ENCODE measurements at regions not wholly inside any gene's neighbourhood (a gene's known extent, or its start where the extent isn't known, plus 50 kb on each side); places are given as distances from the start of the nearest gene placed in this dataset.

DNA sequence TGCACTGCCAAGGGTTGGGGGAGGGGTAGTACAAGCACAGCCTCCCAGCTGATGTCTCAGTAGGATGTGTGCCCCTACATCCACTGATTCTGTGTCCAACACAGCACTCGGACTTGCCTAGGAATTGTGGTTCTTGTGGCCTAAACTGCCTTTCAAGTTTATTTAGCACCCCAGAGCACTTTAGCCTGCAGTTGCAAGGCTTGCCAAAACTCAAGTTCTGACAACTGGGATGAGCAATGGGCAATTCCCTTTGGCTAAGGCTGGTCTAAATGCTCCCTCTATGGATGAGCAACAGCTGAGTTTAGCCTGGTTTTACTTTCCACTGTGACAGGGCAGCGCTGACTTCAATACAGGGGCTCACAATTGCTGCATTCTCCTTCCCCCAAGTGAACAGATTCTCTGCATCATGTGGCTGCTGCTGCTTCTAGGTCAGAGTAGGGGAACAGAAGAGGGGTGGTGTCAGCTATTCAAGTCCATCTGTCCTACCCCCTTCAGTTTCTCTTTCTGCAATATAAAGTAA is 471.5 kb downstream of the PIK3C3 start:
- H3K4me3 ChIP-seq (ENCODE audit: control insufficient read depth, low read depth, low read length): no peak overlapping the region
- TF ChIP-seq, protein P1, sequence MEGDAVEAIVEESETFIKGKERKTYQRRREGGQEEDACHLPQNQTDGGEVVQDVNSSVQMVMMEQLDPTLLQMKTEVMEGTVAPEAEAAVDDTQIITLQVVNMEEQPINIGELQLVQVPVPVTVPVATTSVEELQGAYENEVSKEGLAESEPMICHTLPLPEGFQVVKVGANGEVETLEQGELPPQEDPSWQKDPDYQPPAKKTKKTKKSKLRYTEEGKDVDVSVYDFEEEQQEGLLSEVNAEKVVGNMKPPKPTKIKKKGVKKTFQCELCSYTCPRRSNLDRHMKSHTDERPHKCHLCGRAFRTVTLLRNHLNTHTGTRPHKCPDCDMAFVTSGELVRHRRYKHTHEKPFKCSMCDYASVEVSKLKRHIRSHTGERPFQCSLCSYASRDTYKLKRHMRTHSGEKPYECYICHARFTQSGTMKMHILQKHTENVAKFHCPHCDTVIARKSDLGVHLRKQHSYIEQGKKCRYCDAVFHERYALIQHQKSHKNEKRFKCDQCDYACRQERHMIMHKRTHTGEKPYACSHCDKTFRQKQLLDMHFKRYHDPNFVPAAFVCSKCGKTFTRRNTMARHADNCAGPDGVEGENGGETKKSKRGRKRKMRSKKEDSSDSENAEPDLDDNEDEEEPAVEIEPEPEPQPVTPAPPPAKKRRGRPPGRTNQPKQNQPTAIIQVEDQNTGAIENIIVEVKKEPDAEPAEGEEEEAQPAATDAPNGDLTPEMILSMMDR (IDR thresholded peaks at IDR 0.05; ENCODE audit: control insufficient read depth, insufficient read depth, low read depth, low read length, missing control alignments): no peak
- no peak for DNase-seq (ENCODE audit: low read depth)

DNA sequence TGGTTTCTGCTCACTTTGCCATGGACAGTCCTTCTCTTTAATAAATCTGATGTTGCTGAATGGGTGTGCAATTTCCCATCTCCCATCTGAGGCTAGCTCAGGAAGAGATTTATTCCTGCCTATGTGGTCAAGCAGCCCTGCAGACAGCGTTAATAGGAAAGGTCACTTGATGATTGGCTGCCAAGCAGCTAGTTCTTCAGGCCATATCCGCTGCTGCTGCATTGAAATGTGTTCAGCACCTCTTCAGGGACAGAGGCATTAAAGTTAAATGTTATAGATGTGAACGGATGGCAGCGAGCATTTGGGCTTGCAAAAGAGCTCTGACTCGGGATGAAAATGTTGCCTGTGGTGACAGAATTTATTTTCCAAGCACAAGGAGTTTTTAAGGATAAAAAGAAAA is 474.2 kb downstream of the PIK3C3 start:
- H3K4me3 ChIP-seq (ENCODE audit: control insufficient read depth, low read depth, low read length): no peak overlapping the region
- no peak for DNase-seq (ENCODE audit: low read depth)
- TF ChIP-seq, protein P1 (IDR thresholded peaks at IDR 0.05; ENCODE audit: control insufficient read depth, insufficient read depth, low read depth, low read length, missing control alignments): no peak

DNA sequence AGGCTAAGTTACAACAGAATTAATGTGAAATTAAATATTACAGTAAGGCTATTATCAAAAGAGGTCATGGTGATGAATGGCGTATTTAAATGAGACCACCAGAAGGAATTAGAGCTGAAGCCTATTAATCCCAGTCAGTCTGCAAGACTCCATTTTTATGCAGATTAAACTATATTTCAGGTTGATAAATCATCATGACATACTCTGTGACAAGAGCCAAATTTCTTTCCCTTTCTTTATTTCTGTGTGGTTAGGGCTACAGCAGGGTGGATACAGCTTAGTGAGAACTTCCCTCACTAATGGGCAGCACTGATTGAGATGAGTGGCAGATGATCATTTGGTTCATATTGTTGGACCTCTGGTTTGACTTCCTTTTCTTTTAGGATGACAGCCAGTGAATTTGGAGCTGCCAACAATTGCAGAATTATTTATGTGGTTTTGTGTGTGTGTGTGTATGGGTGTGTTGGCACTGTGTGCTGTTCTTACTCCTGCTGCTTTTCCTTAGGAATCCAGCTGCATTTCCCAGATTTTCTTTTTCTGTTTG is 481.3 kb downstream of the PIK3C3 start:
- H3K4me3 ChIP-seq (ENCODE audit: control insufficient read depth, low read depth, low read length): no peak overlapping the region
- TF ChIP-seq, protein P1 (IDR thresholded peaks at IDR 0.05; ENCODE audit: control insufficient read depth, insufficient read depth, low read depth, low read length, missing control alignments): no peak
- DNase-seq (ENCODE audit: low read depth): no peak

DNA sequence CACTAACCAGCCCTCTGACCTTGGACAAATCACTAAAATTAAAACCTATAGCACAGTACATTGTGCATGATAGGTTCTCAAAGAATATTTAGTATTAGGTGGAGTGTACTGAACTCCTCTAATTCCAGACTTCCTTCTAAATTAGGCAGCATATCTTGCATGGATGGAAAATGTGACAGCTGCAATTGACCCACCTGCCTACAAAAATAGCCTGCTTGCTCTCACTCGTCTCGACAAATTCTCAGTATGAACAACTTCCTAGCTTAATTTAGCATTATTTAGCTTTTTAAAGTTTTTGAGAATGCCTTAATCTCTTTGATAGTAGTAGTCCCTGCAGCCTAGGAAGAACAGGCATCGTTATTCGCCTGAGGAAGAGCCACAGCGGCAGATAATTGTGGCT is 482.0 kb downstream of the PIK3C3 start:
- TF ChIP-seq, protein P1 (IDR thresholded peaks at IDR 0.05; ENCODE audit: control insufficient read depth, insufficient read depth, low read depth, low read length, missing control alignments): no peak
- no peak for DNase-seq (ENCODE audit: low read depth)
- no peak overlapping the region for H3K4me3 ChIP-seq (ENCODE audit: control insufficient read depth, low read depth, low read length)

DNA sequence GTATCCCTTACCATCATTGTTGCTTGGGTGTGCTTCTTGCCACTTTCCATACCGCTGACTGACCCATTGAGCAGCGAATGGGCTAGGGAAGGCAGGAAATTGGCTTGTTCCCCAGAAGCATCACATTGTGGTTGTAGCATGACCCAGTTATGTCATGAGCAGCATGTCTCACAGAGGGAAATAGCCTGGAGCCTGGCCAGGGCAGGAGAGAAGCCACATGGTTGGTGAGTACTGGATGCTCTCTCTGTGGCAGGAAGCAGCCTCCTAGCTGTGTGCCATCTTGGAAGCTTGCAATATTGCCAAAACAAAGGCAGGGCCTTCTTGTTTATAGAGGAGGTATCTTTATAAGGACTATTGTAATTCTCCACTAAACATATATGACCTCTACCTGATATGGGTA is 482.6 kb downstream of the PIK3C3 start:
- TF ChIP-seq, protein P1 (IDR thresholded peaks at IDR 0.05; ENCODE audit: control insufficient read depth, insufficient read depth, low read depth, low read length, missing control alignments): no peak
- no peak overlapping the region for H3K4me3 ChIP-seq (ENCODE audit: control insufficient read depth, low read depth, low read length)
- DNase-seq (ENCODE audit: low read depth): no peak

DNA sequence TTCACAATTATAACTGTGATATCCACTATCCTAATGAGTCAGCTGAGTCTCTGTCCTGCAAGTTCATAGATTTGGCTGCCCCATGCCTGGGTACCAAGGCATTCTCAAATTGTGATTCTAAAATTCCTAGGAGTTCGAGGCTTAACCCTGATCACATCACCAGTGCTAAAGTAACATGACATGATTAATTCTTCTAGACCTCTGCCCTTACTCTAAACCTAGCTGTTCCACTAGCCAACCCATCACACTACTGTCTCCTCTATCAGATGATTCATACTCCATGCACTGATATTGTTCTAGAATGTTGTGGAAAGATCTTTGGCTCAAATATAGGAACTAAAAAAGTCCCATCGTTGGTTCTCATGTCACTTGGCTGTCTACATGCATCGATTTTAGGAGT is 487.6 kb downstream of the PIK3C3 start:
- DNase-seq (ENCODE audit: low read depth): no peak
- no peak overlapping the region for H3K4me3 ChIP-seq (ENCODE audit: control insufficient read depth, low read depth, low read length)
- TF ChIP-seq, protein P1 (IDR thresholded peaks at IDR 0.05; ENCODE audit: control insufficient read depth, insufficient read depth, low read depth, low read length, missing control alignments): no peak

All from AG09309 (cell line).